Activated T-cell treated with anti-CD3 and anti-CD28 coated beads, Interleukin-2, amount 50 U/mL, for 72 hours (primary cell): ENCODE measurements at regions not wholly inside any gene's neighbourhood (a gene's known extent, or its start where the extent isn't known, plus 50 kb on each side); places are given as distances from the start of the nearest gene placed in this dataset.

Experiments used
- ATAC-seq, 2 donors: fragments of 150-1000 bp; cut with Tn5 transposase; replicated peaks in 1 of 2; 2 replicates each; pipeline ENCODE4 v1.10.0; 2021; ENCODE audit warnings: moderate library complexity in 2 of 2, mild to moderate bottlenecking in 1 of 2
- DNase-seq, 2 donors: peaks; one replicate each; pipeline ENCODE4 v3.0.0; 2021 to 2022; ENCODE audit warnings: mixed read lengths in 1 of 2
- H3K27ac Mint-ChIP-seq: one replicate; pipeline ENCODE4 v1.8.0; 2022; ENCODE audit warnings: mild to moderate bottlenecking, moderate library complexity, mixed read lengths
- H3K27me3 Mint-ChIP-seq: one replicate; pipeline ENCODE4 v1.8.0; 2022; ENCODE audit warnings: low read depth, mixed read lengths
- H3K36me3 Mint-ChIP-seq, 2 donors: one replicate each; pipeline ENCODE4 v1.8.0; 2022; ENCODE audit warnings: mixed read lengths in 2 of 2, mild to moderate bottlenecking in 1 of 2; ENCODE audit not compliant: insufficient read depth in 2 of 2
- H3K4me1 Mint-ChIP-seq: one replicate; pipeline ENCODE4 v1.8.0; 2022; ENCODE audit warnings: low read depth, mixed read lengths
- H3K4me3 Mint-ChIP-seq, 2 donors: one replicate each; pipeline ENCODE4 v1.8.0; 2022; ENCODE audit warnings: mild to moderate bottlenecking in 2 of 2, mixed read lengths in 2 of 2, moderate library complexity in 2 of 2
- H3K9me3 Mint-ChIP-seq, 2 donors: one replicate each; pipeline ENCODE4 v1.8.0; 2022; ENCODE audit warnings: mixed read lengths in 2 of 2

- no peak for DNase-seq
- Mint-ChIP-seq H3K9me3 (peaks cover 0 to under 1% of the 10 kb centered on the region in 2 donors), H3K36me3 (no peaks in the 10 kb centered on the region), H3K4me3 (no peak overlapping the region), H3K4me1 (peaks cover 8% of the 10 kb centered on the region), H3K27ac (no peak overlapping the region), H3K27me3 (no peaks in the 10 kb centered on the region)
- ATAC-seq = no peak
Observed at GRCh38 chr6:126091466-126091865, 105.1 kb downstream of the TRMT11 start.

GRCh38 chr6:126093108-126093507 is 106.8 kb downstream of the TRMT11 start:
- Mint-ChIP-seq H3K9me3 (no peaks in the 10 kb centered on the region), H3K27ac (no peak overlapping the region), H3K4me3 (no peak overlapping the region), H3K36me3 (no peaks in the 10 kb centered on the region), H3K4me1 (no peaks in the 10 kb centered on the region), H3K27me3 (no peaks in the 10 kb centered on the region)
- DNase-seq (no peak), ATAC-seq (no peak)

DNA sequence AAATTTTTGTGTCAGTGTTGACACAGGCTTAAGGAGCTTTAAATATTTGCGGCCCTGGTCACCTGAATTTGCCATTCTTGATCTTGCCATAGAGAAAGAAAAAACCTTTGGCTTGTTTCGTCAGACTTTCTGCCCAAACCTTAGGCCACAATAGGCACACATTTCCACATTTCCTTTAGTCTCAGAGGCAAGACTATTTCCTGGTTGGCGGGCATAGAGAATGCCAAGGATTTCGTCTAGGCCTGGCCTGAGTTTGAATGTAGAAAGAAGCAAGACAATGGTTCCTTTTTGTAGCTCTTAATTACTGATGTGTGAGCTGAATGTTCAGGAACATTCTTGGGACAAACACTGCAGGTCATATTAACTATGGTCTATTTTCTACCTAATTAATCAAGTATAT is 108.1 kb downstream of the TRMT11 start:
- Mint-ChIP-seq H3K4me1 (no peaks in the 10 kb centered on the region), H3K27ac (no peak overlapping the region), H3K9me3 (no peaks in the 10 kb centered on the region), H3K27me3 (no peaks in the 10 kb centered on the region), H3K4me3 (no peak overlapping the region), H3K36me3 (no peaks in the 10 kb centered on the region)
- ATAC-seq (no peak), DNase-seq (no peak)

- peaks cover 0 to 2% of the 10 kb centered on the region in 2 donors for H3K9me3 Mint-ChIP-seq
- DNase-seq = no peak
- no peak for ATAC-seq
- no peaks in the 10 kb centered on the region for H3K27me3 Mint-ChIP-seq
- H3K27ac Mint-ChIP-seq = no peak overlapping the region
- H3K4me3 Mint-ChIP-seq = no peak overlapping the region
- peaks cover 0 to 2% of the 10 kb centered on the region in 2 donors for H3K36me3 Mint-ChIP-seq
- no peaks in the 10 kb centered on the region for H3K4me1 Mint-ChIP-seq
Observed at GRCh38 chr6:126100386-126100785, 114.0 kb downstream of the TRMT11 start.

- Mint-ChIP-seq H3K4me3 (no peak overlapping the region), H3K4me1 (no peaks in the 10 kb centered on the region), H3K27me3 (no peaks in the 10 kb centered on the region), H3K36me3 (peaks cover 0 to 2% of the 10 kb centered on the region in 2 donors), H3K27ac (no peak overlapping the region), H3K9me3 (peaks cover 0 to 2% of the 10 kb centered on the region in 2 donors)
- ATAC-seq (no peak), DNase-seq (no peak)
Observed at GRCh38 chr6:126102358-126102757, 116.0 kb downstream of the TRMT11 start.

GRCh38 chr6:126103993-126104392 is 117.7 kb downstream of the TRMT11 start:
- peaks cover 0 to 2% of the 10 kb centered on the region in 2 donors for H3K36me3 Mint-ChIP-seq
- H3K27me3 Mint-ChIP-seq = no peaks in the 10 kb centered on the region
- DNase-seq = no peak
- H3K4me3 Mint-ChIP-seq = no peak overlapping the region
- no peak for ATAC-seq
- peaks cover 0 to 2% of the 10 kb centered on the region in 2 donors for H3K9me3 Mint-ChIP-seq
- no peaks in the 10 kb centered on the region for H3K4me1 Mint-ChIP-seq
- H3K27ac Mint-ChIP-seq = no peak overlapping the region

- no peaks in the 10 kb centered on the region for H3K4me1 Mint-ChIP-seq
- H3K27ac Mint-ChIP-seq = no peak overlapping the region
- no peaks in the 10 kb centered on the region for H3K27me3 Mint-ChIP-seq
- peaks cover 0 to 2% of the 10 kb centered on the region in 2 donors for H3K9me3 Mint-ChIP-seq
- DNase-seq (no peak), ATAC-seq (no peak)
- no peaks in the 10 kb centered on the region for H3K36me3 Mint-ChIP-seq
- no peak overlapping the region for H3K4me3 Mint-ChIP-seq
Observed at GRCh38 chr6:126107475-126108166, 121.3 kb downstream of the TRMT11 start.

- no peak for ATAC-seq
- no peak overlapping the region for H3K27ac Mint-ChIP-seq
- no peak overlapping the region for H3K4me3 Mint-ChIP-seq
- no peaks in the 10 kb centered on the region for H3K27me3 Mint-ChIP-seq
- H3K36me3 Mint-ChIP-seq = no peaks in the 10 kb centered on the region
- no peaks in the 10 kb centered on the region for H3K9me3 Mint-ChIP-seq
- no peak for DNase-seq
- H3K4me1 Mint-ChIP-seq = no peaks in the 10 kb centered on the region
Observed at GRCh38 chr6:126110512-126111270, 124.4 kb downstream of the TRMT11 start.

DNA sequence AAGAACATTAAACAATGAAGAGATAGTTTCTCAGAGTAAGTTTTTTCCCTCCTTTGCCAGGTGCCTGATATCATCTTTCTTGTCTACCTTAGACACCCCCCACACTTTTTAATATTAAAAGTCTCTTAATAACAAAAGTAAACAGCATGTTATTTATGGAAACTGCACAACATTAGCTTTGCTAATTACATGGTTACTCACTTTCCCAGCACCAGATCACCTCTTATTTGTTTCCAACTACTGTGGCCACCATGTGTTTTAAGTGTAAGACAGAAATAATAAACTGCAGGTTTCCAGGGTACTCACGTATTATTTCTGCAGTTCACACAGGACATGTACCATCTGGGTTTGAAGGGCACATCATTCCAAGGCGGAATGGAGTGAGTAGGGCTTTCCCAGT is 125.0 kb downstream of the TRMT11 start:
- DNase-seq (no peak), ATAC-seq (no peak)
- H3K27me3 Mint-ChIP-seq = no peaks in the 10 kb centered on the region
- H3K9me3 Mint-ChIP-seq = no peaks in the 10 kb centered on the region
- H3K4me3 Mint-ChIP-seq = no peak overlapping the region
- no peak overlapping the region for H3K27ac Mint-ChIP-seq
- no peaks in the 10 kb centered on the region for H3K36me3 Mint-ChIP-seq
- H3K4me1 Mint-ChIP-seq = no peaks in the 10 kb centered on the region

GRCh38 chr6:126112171-126112632 is 125.9 kb downstream of the TRMT11 start:
- no peak overlapping the region for H3K4me3 Mint-ChIP-seq
- no peak overlapping the region for H3K27ac Mint-ChIP-seq
- H3K36me3 Mint-ChIP-seq = no peaks in the 10 kb centered on the region
- DNase-seq = no peak
- no peaks in the 10 kb centered on the region for H3K4me1 Mint-ChIP-seq
- no peaks in the 10 kb centered on the region for H3K27me3 Mint-ChIP-seq
- no peaks in the 10 kb centered on the region for H3K9me3 Mint-ChIP-seq
- ATAC-seq = no peak

DNA sequence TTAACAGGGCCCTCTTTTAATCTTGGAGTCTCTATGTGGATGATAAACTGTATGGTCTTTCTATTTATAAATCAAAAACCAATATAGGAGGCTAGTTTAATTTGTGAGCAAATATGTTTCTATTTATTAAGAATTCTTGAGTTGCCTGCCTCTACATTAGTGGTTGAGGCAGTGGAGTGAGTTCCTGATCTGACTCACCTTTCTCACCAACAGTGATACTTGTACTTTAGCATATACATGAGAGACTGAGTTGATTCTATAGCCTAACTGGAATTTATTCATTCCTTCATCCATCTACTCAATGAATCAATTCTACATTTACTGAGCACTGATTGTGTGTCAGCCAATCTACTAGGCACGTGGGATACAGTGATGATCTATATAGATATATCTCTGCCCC is 126.9 kb downstream of the TRMT11 start:
- DNase-seq (no peak), ATAC-seq (no peak)
- no peak overlapping the region for H3K4me3 Mint-ChIP-seq
- H3K4me1 Mint-ChIP-seq = no peaks in the 10 kb centered on the region
- H3K27ac Mint-ChIP-seq = no peak overlapping the region
- no peaks in the 10 kb centered on the region for H3K9me3 Mint-ChIP-seq
- no peaks in the 10 kb centered on the region for H3K36me3 Mint-ChIP-seq
- H3K27me3 Mint-ChIP-seq = no peaks in the 10 kb centered on the region

DNA sequence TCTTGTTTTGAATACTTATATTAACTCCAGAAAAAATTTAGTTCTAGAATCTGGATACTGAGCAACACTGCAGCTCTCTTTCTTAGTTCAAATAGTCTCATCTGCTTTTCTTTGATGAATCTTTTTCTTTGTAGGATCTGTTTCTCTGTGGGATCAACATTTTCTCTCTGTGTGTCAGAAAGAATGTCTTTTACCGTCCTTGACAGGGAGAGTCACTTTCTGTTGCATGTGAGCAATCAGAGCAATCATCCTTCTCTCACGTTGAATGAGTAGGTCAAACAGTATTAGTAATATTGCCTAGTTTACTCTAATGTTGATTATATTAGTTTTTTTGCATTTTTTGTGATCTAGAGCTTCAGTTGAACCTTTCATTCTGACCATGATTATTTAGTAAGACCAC is 130.9 kb downstream of the TRMT11 start:
- H3K9me3 Mint-ChIP-seq = no peaks in the 10 kb centered on the region

GRCh38 chr6:126118058-126118755 is 131.9 kb downstream of the TRMT11 start:
- Mint-ChIP-seq H3K36me3 (no peaks in the 10 kb centered on the region), H3K27me3 (no peaks in the 10 kb centered on the region), H3K4me1 (no peaks in the 10 kb centered on the region), H3K9me3 (no peaks in the 10 kb centered on the region), H3K4me3 (no peak overlapping the region), H3K27ac (no peak overlapping the region)
- ATAC-seq = no peak
- no peak for DNase-seq

More for the DNA sequence above, 130.9 kb downstream of the TRMT11 start:
- no peak for DNase-seq
- no peak overlapping the region for H3K27ac Mint-ChIP-seq
- H3K4me1 Mint-ChIP-seq = no peaks in the 10 kb centered on the region
- no peak overlapping the region for H3K4me3 Mint-ChIP-seq
- H3K36me3 Mint-ChIP-seq = no peaks in the 10 kb centered on the region
- ATAC-seq = no peak
- no peaks in the 10 kb centered on the region for H3K27me3 Mint-ChIP-seq
